ENCODE measurements at regions not wholly inside any gene's neighbourhood (a gene's known extent, or its start where the extent isn't known, plus 50 kb on each side); places are given as distances from the start of the nearest gene placed in this dataset.
"Not testable (repeated sequence)": the region's sequence is repeated elsewhere in the genome, so short reads cannot be mapped to it uniquely, and the experiment has no call there.

DNA sequence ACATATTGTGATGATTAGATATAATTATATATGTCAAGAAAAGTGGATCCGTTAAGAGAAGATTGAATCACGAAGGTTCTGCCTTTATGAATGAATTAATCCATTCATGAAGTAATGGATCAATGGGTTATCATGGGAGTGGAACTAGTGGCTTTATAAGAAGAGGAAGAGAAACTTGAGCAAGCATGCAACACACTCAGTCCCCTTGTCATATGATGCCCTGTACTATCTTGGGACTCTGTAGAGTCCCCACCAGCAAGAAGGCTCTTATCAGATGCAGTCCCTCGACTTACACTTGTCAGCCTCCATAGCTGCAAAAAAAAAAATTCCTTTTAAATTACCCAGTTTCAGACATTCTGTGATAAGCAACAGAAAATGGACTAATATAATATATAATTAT is 301.9 kb downstream of the RAP2B start:
- DNase-seq (ENCODE audit: low spot score in 2 of 2), result no peak
- Histone ChIP-seq H3K36me3 (no peaks in the 10 kb centered on the region), H3K4me1 (no peaks in the 10 kb centered on the region), H3K27ac (no peak overlapping the region), H3K9me3 (peaks cover 0 to 2% of the 10 kb centered on the region in 2 donors), H3K4me3 (no peak overlapping the region), H3K27me3 (no peaks in the 10 kb centered on the region)
- no peak for TF ChIP-seq POLR2A (IDR thresholded peaks at IDR 0.05)
- TF ChIP-seq, protein P1, sequence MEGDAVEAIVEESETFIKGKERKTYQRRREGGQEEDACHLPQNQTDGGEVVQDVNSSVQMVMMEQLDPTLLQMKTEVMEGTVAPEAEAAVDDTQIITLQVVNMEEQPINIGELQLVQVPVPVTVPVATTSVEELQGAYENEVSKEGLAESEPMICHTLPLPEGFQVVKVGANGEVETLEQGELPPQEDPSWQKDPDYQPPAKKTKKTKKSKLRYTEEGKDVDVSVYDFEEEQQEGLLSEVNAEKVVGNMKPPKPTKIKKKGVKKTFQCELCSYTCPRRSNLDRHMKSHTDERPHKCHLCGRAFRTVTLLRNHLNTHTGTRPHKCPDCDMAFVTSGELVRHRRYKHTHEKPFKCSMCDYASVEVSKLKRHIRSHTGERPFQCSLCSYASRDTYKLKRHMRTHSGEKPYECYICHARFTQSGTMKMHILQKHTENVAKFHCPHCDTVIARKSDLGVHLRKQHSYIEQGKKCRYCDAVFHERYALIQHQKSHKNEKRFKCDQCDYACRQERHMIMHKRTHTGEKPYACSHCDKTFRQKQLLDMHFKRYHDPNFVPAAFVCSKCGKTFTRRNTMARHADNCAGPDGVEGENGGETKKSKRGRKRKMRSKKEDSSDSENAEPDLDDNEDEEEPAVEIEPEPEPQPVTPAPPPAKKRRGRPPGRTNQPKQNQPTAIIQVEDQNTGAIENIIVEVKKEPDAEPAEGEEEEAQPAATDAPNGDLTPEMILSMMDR (IDR thresholded peaks at IDR 0.05), result no peak
- intact Hi-C loops (cut with DNase I; ENCODE audit: low total_unique reads), result no loop called here

GRCh38 chr3:153469162-153469561 is 307.1 kb downstream of the RAP2B start:
- H3K27ac ChIP-seq, result no peak overlapping the region
- DNase-seq (ENCODE audit: low spot score in 2 of 2), result no peak
- H3K27me3 ChIP-seq, result no peaks in the 10 kb centered on the region
- H3K36me3 ChIP-seq, result no peaks in the 10 kb centered on the region
- TF ChIP-seq POLR2AphosphoS5 (IDR thresholded peaks at IDR 0.05) (no peak), POLR2A (IDR thresholded peaks at IDR 0.05) (no peak)
- TF ChIP-seq, protein P1 (IDR thresholded peaks at IDR 0.05), result no peak
- intact Hi-C loops (cut with DNase I; ENCODE audit: low total_unique reads), result no loop called here
- no peaks in the 10 kb centered on the region for H3K4me1 ChIP-seq
- H3K4me3 ChIP-seq, result no peak overlapping the region
- peaks cover 0 to 7% of the 10 kb centered on the region in 2 donors for H3K9me3 ChIP-seq

- no peaks in the 10 kb centered on the region for H3K36me3 ChIP-seq
- no peaks in the 10 kb centered on the region for H3K27me3 ChIP-seq
- H3K9me3 ChIP-seq, result no peaks in the 10 kb centered on the region
- H3K4me3 ChIP-seq, result no peak overlapping the region
- no peaks in the 10 kb centered on the region for H3K4me1 ChIP-seq
- no peak overlapping the region for H3K27ac ChIP-seq
- intact Hi-C loops (cut with DNase I; ENCODE audit: low total_unique reads), result no loop called here
- no peak for TF ChIP-seq POLR2AphosphoS5 (IDR thresholded peaks at IDR 0.05)
- TF ChIP-seq, protein P1 (IDR thresholded peaks at IDR 0.05), result no peak
- no peak for TF ChIP-seq POLR2A (IDR thresholded peaks at IDR 0.05)
- DNase-seq (ENCODE audit: low spot score in 2 of 2), result no peak
Measured at GRCh38 chr3:153484842-153485241, 322.8 kb downstream of the RAP2B start.

- no peaks in the 10 kb centered on the region for H3K27me3 ChIP-seq
- H3K4me1 ChIP-seq, result no peaks in the 10 kb centered on the region
- no peak for DNase-seq (ENCODE audit: low spot score in 2 of 2)
- H3K4me3 ChIP-seq, result no peak overlapping the region
- intact Hi-C loops (cut with DNase I; ENCODE audit: low total_unique reads), result no loop called here
- H3K27ac ChIP-seq, result no peak overlapping the region
- TF ChIP-seq POLR2AphosphoS5 (IDR thresholded peaks at IDR 0.05) (no peak), POLR2A (IDR thresholded peaks at IDR 0.05) (no peak)
- no peaks in the 10 kb centered on the region for H3K9me3 ChIP-seq
- no peaks in the 10 kb centered on the region for H3K36me3 ChIP-seq
Measured at GRCh38 chr3:153495422-153495821, 333.4 kb downstream of the RAP2B start.

DNA sequence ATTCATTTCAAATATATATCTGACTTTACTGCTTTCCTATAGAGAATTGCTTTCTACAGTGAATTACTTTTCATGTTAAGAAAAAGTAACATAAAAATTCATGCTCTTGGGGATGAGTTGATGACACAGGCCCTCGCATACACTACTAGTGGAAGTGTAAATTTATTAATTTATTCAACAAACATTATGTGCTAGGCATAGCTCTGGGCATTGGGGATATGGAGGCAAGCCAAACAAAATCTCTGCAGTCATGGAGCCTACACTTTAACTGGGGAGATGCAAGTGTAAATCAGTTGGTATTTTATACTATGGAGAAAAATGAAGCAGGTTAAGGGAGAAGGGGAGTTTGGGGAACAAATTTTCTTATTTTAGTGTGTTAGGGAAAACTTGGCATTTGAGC is 340.7 kb downstream of the RAP2B start:
- Histone ChIP-seq H3K27me3 (no peaks in the 10 kb centered on the region), H3K36me3 (no peaks in the 10 kb centered on the region), H3K27ac (no peak overlapping the region), H3K9me3 (no peaks in the 10 kb centered on the region), H3K4me3 (no peak overlapping the region), H3K4me1 (no peaks in the 10 kb centered on the region)
- TF ChIP-seq POLR2A (IDR thresholded peaks at IDR 0.05) (no peak), POLR2AphosphoS5 (IDR thresholded peaks at IDR 0.05) (no peak)
- TF ChIP-seq, protein P1 (IDR thresholded peaks at IDR 0.05), result no peak
- intact Hi-C loops (cut with DNase I; ENCODE audit: low total_unique reads), result no loop called here
- DNase-seq (ENCODE audit: low spot score in 2 of 2), result no peak

DNA sequence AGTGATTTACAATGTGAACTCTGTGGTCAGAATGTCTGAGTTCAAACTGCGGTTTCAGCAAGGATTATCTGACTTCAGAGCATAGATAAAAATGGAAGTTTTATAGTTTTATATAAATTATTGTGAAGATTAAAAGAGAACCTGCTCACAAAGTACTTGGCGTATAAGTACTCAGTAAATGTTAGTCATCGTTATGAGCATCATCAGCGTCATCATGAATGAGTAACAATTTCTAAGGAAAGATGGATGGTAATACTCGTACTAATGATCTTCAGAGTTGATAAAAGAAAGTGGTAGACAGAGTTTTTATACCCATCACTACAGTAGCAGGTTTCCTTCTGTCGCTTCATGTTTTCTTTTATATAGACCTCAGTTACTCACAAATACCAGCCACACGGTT is 341.8 kb downstream of the RAP2B start:
- no peaks in the 10 kb centered on the region for H3K27me3 ChIP-seq
- no peak overlapping the region for H3K4me3 ChIP-seq
- H3K36me3 ChIP-seq, result no peaks in the 10 kb centered on the region
- TF ChIP-seq, protein P1 (IDR thresholded peaks at IDR 0.05), result no peak
- TF ChIP-seq POLR2A (IDR thresholded peaks at IDR 0.05) (no peak), POLR2AphosphoS5 (IDR thresholded peaks at IDR 0.05) (no peak)
- H3K4me1 ChIP-seq, result no peaks in the 10 kb centered on the region
- no peaks in the 10 kb centered on the region for H3K9me3 ChIP-seq
- intact Hi-C loops (cut with DNase I; ENCODE audit: low total_unique reads), result no loop called here
- no peak for DNase-seq (ENCODE audit: low spot score in 2 of 2)
- no peak overlapping the region for H3K27ac ChIP-seq

GRCh38 chr3:153506205-153506604 is 344.2 kb downstream of the RAP2B start:
- H3K27ac ChIP-seq; H3K27me3 ChIP-seq; intact Hi-C loops (cut with DNase I; ENCODE audit: low total_unique reads); H3K4me3 ChIP-seq; H3K36me3 ChIP-seq; DNase-seq (ENCODE audit: low spot score in 2 of 2); H3K4me1 ChIP-seq; H3K9me3 ChIP-seq: not testable (repeated sequence)

- not testable (repeated sequence) for H3K4me1 ChIP-seq; DNase-seq (ENCODE audit: low spot score in 2 of 2)
Measured at GRCh38 chr3:153506686-153507085, 344.7 kb downstream of the RAP2B start.

More at GRCh38 chr3:153506686-153507085, 344.7 kb downstream of the RAP2B start:
- intact Hi-C loops (cut with DNase I; ENCODE audit: low total_unique reads); H3K36me3 ChIP-seq; H3K9me3 ChIP-seq; H3K27me3 ChIP-seq; H3K27ac ChIP-seq; H3K4me3 ChIP-seq: not testable (repeated sequence)

All from breast epithelium (tissue), 4 donors.